NT2/D1 (cell line): ENCODE measurements at regions not wholly inside any gene's neighbourhood (a gene's known extent, or its start where the extent isn't known, plus 50 kb on each side); places are given as distances from the start of the nearest gene placed in this dataset.

Experiments
- DNase-seq: peaks from one replicate; pipeline ENCODE4 v3.0.0-alpha.2; 2011; ENCODE audit warnings: low read depth, low spot score
- H3K27me3 ChIP-seq: 2 replicates; pipeline ENCODE4 v1.6.0; 2011; ENCODE audit warnings: mild to moderate bottlenecking; ENCODE audit not compliant: insufficient read length, insufficient read depth
- H3K36me3 ChIP-seq: 2 replicates; pipeline ENCODE4 v1.6.1; 2011; ENCODE audit warnings: mild to moderate bottlenecking, low read length, mixed read lengths; ENCODE audit not compliant: insufficient read depth, insufficient read length
- H3K4me1 ChIP-seq: 2 replicates; pipeline ENCODE4 v1.5.1; 2011; ENCODE audit not compliant: insufficient read depth, insufficient read length
- H3K4me3 ChIP-seq: 2 replicates; pipeline ENCODE4 v1.5.1; 2011; ENCODE audit warnings: low read depth; ENCODE audit not compliant: insufficient read length
- H3K9ac ChIP-seq: 2 replicates; pipeline ENCODE4 v1.6.0; 2011; ENCODE audit warnings: low read depth; ENCODE audit not compliant: insufficient read length
- H3K9me3 ChIP-seq: 2 replicates; pipeline ENCODE4 v1.5.1; 2011; ENCODE audit warnings: mild to moderate bottlenecking, low read length; ENCODE audit not compliant: insufficient read depth
- SUZ12 ChIP-seq: IDR thresholded peaks from 2 replicates; pipeline ENCODE4 v1.6.1; 2011; ENCODE audit not compliant: insufficient read length, insufficient read depth; ENCODE audit errors: extremely low read depth
- YY1 ChIP-seq: IDR thresholded peaks from 2 replicates; pipeline ENCODE4 v1.6.1; 2011; ENCODE audit not compliant: insufficient read length, insufficient read depth
- ZNF274 ChIP-seq: IDR thresholded peaks from 2 replicates; pipeline ENCODE4 v1.6.1; 2011; ENCODE audit warnings: mild to moderate bottlenecking, low read depth, low read length

GRCh38 chr3:178058629-178059028 lies 477.6 kb upstream of the KCNMB2 start:
- H3K4me1 ChIP-seq: no peaks in the 10 kb centered on the region
- DNase-seq: no peak
- H3K9ac ChIP-seq: no peak overlapping the region
- H3K4me3 ChIP-seq: no peak overlapping the region
- H3K9me3 ChIP-seq: no peaks in the 10 kb centered on the region
- TF ChIP-seq ZNF274 (no peak), YY1 (no peak), SUZ12 (no peak)
- no peaks in the 10 kb centered on the region for H3K27me3 ChIP-seq
- no peaks in the 10 kb centered on the region for H3K36me3 ChIP-seq

DNA sequence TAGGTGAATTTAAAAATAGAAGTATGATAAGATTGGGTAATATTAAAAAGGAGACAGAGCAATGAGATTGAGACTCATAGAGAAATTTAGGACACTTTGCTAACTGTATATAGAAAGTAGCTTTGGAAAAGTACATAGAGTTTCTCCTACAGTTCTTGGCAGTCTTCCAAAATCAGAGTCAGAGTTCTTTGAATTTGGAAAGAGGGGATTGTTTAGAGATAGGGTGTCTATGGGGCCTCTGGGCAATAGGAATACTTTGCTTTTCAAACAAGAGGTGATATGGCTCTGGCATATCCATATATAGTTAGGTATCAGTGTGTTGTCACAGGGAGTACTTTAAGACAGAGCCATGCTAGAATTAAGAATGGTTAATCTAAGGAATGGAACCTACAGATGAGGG lies 477.1 kb upstream of the KCNMB2 start:
- no peaks in the 10 kb centered on the region for H3K36me3 ChIP-seq
- no peak for DNase-seq
- no peaks in the 10 kb centered on the region for H3K4me1 ChIP-seq
- H3K4me3 ChIP-seq: no peak overlapping the region
- no peak for TF ChIP-seq SUZ12
- no peak for TF ChIP-seq ZNF274
- TF ChIP-seq YY1: no peak
- no peak overlapping the region for H3K9ac ChIP-seq
- H3K9me3 ChIP-seq: no peaks in the 10 kb centered on the region
- H3K27me3 ChIP-seq: no peaks in the 10 kb centered on the region

GRCh38 chr3:178059836-178060235 lies 476.4 kb upstream of the KCNMB2 start:
- Histone ChIP-seq H3K9me3 (no peaks in the 10 kb centered on the region), H3K27me3 (no peaks in the 10 kb centered on the region), H3K9ac (no peak overlapping the region), H3K36me3 (no peaks in the 10 kb centered on the region), H3K4me1 (no peaks in the 10 kb centered on the region), H3K4me3 (no peak overlapping the region)
- no peak for DNase-seq
- no peak for TF ChIP-seq SUZ12
- TF ChIP-seq YY1: no peak
- TF ChIP-seq ZNF274: no peak

GRCh38 chr3:178060407-178060806 lies 475.8 kb upstream of the KCNMB2 start:
- no peak for DNase-seq

DNA sequence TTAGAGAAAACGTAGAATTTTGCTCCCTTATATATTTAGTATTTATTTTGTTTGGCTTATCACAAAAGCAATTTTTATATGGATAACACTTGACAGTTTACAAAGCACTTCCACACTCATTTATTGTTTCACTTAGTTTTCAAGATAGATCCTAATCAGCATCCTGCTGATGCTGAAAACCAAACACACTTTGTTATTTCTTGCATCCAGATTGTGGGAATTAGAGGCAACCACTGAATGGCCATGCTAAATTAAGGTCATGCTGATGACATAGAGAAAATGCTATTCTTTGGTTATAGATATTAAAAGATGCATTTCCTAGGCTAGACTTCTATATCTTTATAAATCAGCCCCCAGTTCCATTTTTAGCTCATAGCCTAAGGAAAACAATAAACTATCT lies 474.1 kb upstream of the KCNMB2 start:
- H3K4me3 ChIP-seq: no peak overlapping the region
- no peaks in the 10 kb centered on the region for H3K4me1 ChIP-seq
- no peak for TF ChIP-seq SUZ12
- no peak for TF ChIP-seq ZNF274
- TF ChIP-seq YY1: no peak
- no peaks in the 10 kb centered on the region for H3K9me3 ChIP-seq
- no peak overlapping the region for H3K9ac ChIP-seq
- H3K36me3 ChIP-seq: no peaks in the 10 kb centered on the region
- no peak for DNase-seq
- no peaks in the 10 kb centered on the region for H3K27me3 ChIP-seq

More at GRCh38 chr3:178060407-178060806, 475.8 kb upstream of the KCNMB2 start:
- TF ChIP-seq YY1 (no peak), ZNF274 (no peak), SUZ12 (no peak)
- H3K36me3 ChIP-seq: no peaks in the 10 kb centered on the region
- no peaks in the 10 kb centered on the region for H3K4me1 ChIP-seq
- no peak overlapping the region for H3K9ac ChIP-seq
- no peaks in the 10 kb centered on the region for H3K27me3 ChIP-seq
- no peaks in the 10 kb centered on the region for H3K9me3 ChIP-seq
- H3K4me3 ChIP-seq: no peak overlapping the region

DNA sequence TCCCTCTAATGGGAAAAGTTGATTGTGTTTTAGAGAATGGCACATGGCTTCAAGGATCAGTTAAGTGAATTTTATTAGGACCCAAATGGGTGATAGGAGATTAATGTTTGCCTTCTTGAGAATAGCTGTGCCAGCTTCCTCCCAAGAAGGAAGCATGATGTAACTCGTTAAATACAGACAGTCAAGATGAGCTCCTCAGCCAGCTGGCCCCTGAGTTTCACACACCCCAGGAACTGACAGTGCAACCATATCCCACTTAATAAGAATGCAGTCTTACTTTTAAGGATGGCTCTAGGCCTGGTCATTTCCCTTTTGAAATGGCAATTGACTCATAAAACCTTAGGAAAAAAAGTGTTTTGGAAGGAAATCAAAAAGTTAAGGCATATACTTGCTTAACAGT lies 472.8 kb upstream of the KCNMB2 start:
- H3K9ac ChIP-seq: no peak overlapping the region
- H3K4me3 ChIP-seq: no peak overlapping the region
- H3K4me1 ChIP-seq: no peaks in the 10 kb centered on the region
- DNase-seq: no peak
- no peaks in the 10 kb centered on the region for H3K9me3 ChIP-seq
- TF ChIP-seq YY1 (no peak), ZNF274 (no peak), SUZ12 (no peak)
- H3K27me3 ChIP-seq: no peaks in the 10 kb centered on the region
- no peaks in the 10 kb centered on the region for H3K36me3 ChIP-seq

GRCh38 chr3:178067721-178068120 lies 468.5 kb upstream of the KCNMB2 start:
- no peaks in the 10 kb centered on the region for H3K4me1 ChIP-seq
- no peaks in the 10 kb centered on the region for H3K27me3 ChIP-seq
- no peak overlapping the region for H3K4me3 ChIP-seq
- TF ChIP-seq ZNF274 (no peak), SUZ12 (no peak)
- no peak for DNase-seq
- no peak overlapping the region for H3K9ac ChIP-seq
- H3K36me3 ChIP-seq: no peaks in the 10 kb centered on the region
- no peaks in the 10 kb centered on the region for H3K9me3 ChIP-seq
